HPDE6-E6E7 (cell line): ENCODE measurements at regions not wholly inside any gene's neighbourhood (a gene's known extent, or its start where the extent isn't known, plus 50 kb on each side); places are given as distances from the start of the nearest gene placed in this dataset.

Source experiments
- DNase-seq: peaks from one replicate; pipeline ENCODE4 v3.0.0; 2011; ENCODE audit warnings: missing footprints; ENCODE audit errors: extremely low spot score

DNA sequence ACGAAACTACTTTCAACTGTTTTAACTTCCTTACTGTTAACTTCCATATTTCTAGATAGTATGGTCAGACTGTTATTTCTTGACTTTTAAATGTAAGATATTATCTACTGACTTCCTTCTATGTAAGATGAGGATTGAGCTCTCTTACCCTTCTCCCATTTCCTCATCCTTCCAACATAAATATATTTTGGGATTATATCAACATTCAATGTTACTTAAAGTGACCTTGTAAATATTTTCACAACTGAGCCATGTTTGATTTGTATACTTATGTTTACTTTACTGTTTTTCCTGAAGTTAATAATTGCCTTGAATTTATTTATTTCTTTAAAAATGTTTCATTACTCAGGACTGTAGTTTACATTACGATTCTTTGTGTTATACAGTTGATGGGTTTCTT lies 148.7 kb downstream of the ZIC5 start:
- no peak for DNase-seq

DNA sequence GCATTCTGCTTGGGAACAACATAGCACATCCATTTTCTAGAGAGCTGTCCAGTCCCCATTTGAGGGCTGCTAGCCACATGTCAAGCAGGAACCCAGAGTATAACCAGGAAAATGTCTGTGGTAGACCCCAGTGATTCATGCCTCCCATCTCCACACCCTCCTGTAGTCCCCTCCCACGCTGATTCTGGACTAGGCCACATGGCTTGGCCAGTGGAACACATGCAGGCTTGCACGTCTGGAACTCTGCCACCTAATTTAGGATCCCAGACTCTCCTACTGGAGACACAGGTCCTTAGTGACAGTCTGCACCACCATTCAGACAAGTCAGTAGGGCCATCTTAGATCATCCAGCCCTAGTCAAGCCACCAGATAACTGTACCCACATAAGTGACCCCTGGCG lies 149.8 kb downstream of the ZIC5 start:
- no peak for DNase-seq

DNA sequence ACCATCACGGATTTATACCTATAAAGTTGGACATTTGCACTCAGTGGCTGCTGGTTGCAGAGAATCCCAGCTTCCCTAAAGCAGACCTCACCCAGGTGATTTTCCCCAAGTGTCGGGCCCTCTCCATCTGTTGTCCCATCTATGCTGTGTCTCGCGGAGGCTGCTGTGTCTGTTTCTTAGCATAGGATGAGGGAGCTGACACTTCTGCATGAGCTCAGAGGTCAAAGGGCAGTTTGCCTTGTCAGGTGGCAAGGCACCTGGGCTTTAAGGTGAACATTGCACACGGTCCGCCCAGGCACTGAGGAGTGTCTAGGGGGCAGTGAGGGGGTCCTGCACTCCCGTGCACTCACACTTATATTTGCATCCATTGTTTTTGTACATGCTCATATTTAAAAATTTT lies 151.6 kb downstream of the ZIC5 start:
- no peak for DNase-seq

DNA sequence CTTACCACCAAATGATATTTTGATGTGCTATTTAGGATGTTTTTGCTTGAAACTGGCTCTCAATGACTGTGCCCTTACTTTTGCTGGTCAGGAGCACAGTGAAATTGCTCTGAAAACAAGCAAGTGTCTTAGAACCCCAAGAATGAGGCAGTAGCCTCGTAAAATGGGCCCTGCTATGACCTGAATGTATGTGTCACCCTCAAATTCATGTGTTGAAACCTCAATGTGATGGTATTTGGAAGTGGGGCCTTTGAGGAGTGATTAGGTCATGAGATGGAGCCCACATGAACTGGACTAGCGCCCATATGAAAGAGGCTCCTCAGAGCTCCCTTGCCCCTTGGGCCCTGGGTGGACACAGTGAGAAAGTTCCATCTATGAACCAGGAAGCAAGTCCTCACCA lies 155.2 kb downstream of the ZIC5 start:
- DNase-seq = no peak

DNA sequence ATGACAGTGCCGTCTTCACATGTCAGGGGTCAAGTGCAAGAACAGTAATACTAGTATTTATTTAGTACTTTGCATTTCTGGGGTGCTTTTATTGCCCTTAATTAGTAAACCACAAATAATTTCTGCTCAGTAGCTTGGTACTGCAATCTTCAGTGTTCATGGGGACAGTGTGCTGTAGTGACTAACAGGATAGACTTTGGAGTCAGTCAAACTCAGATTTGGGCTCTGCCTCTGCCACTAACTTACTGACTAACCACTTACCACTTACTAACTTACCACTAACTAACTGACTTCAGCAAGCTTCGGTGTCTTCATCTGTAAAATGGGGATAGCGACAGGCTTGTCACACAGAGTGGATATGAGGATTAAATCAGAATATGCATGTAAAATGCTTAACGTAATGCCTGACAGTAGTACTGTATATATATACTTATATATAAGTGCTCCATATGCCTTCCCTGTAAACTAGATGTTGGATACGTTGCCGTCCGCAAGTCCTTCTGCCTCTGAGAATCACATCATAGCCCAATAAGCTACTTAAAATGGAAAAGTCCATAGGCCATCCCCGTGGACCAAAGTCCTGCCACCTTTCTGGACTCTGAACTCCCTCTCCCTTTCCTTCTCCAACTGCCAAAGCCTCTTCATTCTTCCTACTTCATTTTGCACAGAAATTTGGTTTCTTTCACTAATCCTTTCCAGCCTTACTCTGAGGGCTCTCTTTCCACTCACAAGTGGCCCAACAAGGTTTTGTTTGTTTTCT lies 158.1 kb downstream of the ZIC5 start:
- no peak for DNase-seq

DNA sequence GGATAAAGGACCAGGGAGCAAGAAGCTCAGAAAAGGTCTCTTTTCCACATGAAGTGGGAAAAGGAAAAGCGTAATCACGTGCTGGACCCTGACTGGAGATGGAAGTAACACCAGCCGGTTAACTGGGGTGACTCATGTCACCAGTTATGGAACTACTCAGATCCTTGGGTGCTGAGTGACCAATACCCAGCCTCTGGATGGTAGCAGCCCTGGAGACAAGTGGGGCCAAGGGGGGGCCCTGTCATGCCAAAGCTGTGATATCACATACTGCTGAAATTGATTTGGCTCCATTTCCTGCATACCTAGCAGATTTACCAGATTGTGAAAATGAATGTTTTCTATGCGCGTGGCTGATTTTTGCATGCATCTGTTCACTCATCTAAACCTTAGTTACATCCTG lies 158.9 kb downstream of the ZIC5 start:
- DNase-seq = no peak

DNA sequence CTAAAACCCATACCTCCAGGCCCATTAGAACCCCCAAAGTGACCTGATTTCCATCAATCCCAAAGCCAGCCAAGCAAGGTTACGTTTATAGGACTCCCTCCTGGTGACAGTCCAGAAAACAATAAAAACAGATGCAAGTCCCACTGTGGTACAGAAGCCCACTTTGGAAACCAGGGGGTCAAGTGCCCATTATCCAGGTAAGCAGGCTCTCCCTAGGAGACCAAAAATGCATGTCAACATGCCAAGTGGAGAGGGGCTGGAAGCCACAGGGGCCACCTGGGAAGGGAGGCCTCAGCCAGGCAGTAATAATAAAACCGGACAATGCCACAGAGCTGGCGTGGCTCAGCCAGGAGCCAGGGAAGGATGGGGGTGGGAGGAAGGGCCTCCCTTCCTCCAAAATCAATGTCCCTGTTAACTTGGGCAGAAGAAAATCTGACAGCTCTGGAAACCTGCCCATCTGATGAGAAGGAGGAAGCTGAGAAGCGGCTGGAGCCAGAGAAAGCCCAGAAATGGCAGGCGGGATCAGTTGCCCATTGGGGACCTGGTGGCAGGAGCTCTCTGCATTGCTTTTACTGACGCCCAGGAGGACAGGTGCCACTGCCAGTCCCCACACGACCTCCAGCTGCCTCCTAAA lies 160.4 kb downstream of the ZIC5 start:
- DNase-seq = no peak

DNA sequence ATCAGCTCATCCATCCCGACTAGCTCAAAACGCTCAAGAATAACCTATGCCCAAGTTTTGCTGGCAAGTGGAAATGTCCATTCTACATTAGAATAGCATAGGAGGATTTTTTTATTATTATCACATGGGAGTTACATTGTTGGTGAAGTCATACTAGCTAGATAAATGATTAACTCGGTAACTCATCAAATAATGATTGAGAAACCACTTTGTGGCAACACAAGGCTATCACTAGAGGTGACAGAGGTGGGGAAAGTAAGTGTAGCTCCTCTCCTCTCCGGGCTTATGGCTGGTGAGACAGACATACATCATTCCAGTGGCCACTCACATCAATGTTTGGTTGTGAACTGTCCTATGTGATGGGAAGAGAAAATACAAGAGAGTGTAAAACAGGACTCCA lies 161.6 kb downstream of the ZIC5 start:
- DNase-seq = no peak

DNA sequence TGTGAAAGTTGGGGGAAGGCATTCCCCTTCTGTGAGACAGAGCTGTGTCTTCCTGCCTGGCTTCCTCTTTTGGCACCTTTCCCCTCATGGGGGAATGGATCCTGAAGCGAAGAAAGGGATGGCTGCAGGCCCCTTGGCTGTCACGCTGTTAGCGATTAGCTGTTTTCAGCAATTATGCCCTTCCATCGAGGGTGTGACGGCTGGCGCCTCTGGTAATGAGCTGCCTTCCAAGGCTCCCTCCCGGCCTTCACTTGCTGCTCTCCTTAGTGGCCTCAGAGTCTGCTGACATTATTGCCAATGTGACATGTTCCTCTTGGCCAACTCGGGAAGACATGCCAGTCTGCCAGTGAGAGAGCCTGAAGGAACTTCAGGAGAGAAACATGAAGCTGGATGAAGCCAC lies 162.1 kb downstream of the ZIC5 start:
- no peak for DNase-seq

DNA sequence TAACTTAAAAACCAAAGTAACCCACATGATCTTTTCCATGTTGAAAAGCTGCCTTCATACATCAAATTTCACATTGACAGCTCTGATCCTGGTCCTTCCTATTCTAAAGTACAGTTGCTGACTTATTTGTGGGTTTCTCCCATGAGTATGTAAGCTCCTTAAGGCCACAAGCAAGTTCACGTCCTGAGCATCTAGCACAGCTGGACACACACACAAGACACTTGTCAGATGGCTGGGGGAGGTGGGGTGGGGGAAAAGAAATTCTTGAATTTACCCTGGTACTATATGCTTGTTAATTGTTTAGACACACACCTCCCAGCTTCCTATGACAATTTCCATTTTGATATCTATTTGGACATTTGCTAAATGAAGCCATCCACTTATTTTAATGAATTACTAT lies 162.8 kb downstream of the ZIC5 start:
- DNase-seq = no peak

DNA sequence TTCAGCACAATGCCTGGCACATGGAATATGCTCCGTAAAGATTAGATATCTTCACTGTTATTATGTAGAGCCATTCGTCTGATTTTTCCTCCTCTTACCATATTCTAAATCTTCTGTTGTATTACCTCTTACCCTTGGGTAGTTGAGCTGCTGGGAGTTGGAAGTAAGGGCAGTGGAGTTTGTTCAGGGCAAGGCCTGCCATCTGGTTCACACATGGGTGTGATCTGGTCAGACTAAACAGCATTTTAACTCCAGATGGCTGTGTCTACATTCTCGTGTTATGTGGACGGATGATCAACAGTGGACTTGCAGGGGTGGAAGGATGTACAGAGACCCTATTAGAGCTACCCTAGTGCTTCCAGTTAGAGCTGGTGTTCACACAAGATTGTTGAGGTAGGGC lies 164.9 kb downstream of the ZIC5 start:
- DNase-seq = no peak

DNA sequence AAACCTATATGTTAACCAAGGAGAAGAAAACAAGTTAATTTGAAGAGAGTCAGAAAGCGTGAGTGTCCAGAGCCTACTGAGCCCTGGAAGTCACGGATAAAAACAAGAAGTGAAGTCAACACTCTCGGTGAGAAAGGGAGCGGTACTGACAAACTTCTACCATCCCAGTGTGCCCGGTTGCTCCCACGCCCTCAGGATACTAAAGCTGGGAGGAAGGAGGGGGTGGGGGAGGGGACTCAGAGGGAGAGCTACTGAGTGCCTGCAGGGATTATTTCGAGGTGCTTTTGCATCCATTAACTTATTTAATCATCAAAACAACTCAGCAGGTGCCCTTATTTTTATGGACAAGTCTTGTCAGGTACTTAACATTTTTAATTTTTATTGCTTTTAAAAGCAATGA lies 166.2 kb downstream of the ZIC5 start:
- no peak for DNase-seq

DNA sequence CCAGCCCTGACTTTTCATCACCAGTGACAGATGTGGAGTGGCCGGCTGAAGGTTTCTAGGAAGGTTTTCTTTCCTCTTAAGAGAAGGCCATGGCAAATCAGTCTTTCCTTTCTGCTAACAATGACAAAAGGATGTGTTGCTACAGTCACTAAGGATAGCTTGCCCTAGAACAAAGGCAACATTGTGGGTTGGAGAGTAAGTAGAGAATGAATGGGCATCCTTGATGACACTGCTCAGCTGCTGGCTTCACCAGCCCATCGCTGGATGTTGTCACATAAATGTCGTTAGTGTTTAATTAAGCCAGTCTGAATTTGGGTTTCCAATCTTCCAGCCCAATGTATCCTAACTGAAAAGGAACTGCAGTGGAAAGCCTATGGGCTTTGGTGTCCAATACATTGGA lies 168.4 kb downstream of the ZIC5 start:
- DNase-seq = no peak

DNA sequence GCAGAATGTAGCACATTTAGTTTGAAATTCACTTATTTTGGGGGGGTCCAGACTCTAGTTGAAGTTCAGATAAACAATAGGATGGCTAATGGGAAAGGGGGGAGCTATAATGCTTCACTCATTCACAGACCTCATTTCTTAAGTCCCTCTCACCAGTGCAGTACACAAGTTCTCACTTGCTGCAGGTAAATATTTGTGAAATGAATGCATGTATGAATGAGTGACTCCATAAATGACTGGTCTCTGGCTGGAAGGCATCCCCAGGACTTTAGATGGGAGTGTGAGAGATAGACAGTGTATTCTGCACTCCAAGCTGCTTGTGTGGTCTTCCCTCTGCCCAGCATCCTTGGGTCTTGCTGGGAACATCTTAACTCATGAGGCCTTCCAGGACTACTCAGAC lies 169.2 kb downstream of the ZIC5 start:
- DNase-seq = no peak

DNA sequence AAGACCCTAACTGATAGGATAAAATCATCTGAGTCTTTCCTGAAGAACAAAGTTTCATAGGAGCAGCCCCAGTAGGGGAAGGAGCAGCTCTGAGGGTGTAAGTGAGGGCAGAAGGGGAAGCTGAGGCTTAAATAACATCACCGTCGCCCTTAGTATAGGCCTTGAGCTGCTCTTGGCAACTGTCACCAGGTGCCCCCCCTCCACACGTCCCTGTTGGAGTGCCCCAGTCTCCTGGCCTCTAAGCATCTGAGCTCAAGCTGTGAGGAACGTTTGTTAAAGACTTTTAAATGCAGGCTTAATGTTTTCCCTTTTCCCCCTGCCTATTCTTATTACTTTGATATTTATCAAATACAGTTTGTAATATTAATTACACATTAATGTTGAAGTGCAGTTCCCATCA lies 170.6 kb downstream of the ZIC5 start:
- no peak for DNase-seq

DNA sequence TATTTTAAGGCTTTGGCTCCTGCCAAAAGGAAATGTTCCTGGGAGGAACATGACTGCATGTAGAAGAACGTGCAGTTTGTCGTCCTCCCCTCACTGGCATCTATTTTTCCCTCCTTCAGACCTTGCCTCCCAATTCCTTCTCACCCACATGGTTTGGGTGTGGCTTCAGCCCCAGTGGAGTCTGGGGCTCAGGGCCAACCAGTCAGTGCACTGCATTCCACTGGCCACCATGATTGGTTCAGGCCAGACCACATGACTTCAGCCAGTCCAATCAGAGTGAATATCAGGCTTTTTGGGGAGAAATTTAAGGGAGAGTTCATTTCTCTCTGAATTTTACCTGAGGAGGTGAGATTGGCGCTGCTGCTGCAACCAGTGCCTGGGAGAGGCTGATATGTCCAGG lies 171.6 kb downstream of the ZIC5 start:
- no peak for DNase-seq

DNA sequence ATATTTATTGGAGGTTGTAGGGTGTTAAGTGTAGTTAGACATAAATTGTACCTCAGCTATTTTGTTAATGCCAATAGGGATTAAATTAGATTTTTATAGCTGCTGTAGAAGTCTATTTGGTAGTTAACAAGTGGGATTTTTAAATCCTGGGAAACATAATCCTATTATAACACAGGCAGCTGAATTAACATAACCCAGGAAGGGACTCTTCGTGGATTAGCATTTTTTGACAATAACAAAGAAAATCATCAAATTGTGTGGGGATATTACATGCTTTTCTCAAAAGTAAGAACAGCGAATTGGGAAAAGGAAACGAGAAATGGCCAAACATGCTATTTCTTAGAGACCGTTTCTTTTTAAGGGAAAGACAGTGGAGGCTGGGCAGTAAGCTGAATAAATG lies 172.8 kb downstream of the ZIC5 start:
- no peak for DNase-seq

DNA sequence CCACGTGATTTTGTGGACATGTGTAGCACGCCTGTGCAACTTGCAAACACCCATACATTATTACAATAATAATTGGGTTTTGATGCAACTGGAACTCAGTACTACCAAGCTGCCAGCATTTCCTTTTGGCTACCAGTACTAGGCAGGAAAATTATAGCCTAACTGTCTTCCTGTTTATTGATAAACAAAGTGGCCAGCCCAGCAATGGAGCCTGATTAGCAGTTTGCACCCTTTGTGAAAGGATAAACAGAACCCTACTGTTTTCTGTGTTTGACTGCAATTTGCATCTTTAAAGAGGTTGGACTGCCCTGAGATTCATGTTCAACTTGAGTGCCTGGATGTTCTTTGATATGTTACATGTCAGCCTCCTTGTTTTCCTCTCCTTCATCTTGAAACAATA lies 173.9 kb downstream of the ZIC5 start:
- no peak for DNase-seq

DNA sequence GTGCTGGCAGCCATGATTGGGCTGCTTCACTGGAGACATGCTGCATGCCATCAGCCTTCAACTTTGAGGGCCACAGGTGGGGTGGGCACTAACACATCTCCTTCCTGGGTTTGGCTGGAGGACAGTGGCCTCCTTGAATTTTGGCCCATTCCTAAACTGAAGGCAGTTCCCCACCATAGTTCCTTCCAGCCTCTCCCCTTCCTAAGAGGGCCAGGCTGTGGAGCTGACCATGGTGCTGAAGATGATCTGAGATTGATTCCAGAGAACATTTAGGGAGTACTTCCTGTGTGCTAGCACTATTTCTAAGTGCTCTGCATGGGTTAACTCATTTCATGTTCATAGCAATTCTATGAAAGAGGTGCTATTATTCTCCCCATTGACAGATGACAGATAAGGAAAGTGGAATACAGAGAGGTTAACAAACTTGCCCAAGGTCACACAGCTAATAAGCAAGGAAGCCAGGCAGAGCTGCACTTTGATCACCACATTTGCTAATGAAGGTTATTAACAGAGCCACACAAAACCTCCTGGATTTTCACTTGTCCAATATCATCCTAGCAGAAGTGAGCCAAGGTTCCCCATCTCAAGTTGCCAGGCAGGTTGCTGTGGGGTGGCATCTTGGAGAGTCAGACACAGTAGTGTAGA lies 175.3 kb downstream of the ZIC5 start:
- no peak for DNase-seq

DNA sequence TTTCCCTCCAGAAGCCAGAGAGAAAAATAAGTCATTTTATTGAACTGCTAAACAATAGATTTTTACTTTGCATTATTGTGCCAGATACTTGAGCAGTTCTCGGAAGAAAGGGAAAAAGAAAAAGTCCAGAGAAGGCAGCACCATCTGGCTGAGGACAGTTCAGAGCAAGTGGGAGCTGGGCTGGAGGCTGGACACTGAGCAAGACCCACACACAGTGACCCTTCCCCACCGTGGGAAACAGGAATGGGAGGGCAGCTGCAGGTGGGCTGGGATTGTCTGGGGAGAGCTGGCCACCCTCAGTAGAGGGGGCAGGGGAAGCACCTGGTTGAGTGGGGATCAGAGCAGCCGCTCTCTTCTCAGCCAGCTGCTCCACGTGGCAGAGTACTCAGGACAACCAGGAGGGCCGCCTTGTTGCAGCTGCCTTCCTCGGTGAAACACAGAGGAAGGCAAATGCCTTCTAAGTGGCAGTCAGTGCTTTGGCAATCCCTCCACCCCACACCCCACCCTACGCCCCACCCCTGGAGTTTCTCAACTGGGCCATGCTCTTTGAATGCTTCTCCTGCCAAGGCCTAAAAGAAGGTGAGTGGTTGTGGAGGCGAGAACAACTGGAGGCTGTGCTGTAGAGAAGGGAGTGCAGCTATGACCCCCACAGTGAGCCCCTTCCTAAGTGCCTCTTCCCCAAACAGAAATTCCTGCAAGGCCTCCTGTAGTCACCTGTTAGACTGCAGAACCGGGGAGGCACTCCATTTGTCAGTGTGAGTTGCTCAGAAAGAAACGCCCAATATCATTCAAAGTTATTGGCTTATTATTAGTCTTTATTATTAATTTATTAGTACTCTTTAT lies 179.3 kb downstream of the ZIC5 start:
- no peak for DNase-seq

DNA sequence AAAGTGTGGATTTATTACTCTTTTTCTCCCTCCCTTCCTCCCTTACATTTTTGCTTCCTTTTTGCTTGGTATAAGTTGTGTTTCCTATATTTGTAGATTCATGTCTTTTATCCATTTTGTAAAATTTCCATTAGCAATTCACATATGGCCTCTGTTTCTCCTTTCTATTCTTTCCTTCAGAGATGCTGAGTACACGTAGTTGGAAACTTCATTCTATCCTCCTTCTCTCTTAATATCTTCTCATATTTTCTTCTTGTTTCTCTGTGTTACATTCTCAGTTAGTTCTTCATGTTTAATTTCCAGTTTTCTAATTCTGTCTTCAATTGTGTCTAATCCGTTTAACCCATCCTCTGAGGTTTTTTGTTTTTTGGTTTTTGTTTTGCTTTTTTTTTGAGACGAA lies 188.9 kb downstream of the ZIC5 start:
- no peak for DNase-seq

DNA sequence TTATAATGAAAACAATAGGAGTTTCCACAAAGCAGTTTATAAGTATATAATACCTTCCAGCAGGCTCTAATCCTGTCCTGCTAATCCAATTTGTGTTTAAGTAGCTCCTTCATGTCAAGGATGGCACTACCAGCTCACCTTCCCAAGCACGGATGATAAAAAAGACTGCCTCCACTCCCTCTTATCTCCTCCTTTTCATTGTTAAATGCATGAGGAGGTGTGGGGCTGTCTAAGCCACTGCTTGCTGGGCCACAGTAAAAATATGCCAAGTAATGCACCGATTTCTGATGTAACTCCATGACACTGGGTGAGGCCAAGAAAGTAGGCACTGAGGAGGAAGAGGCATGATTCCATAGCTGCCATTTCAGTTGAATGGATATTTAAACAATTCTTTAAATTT lies 193.1 kb downstream of the ZIC5 start:
- DNase-seq = no peak
